CD14-positive monocyte (primary cell): ENCODE measurements at regions not wholly inside any gene's neighbourhood (a gene's known extent, or its start where the extent isn't known, plus 50 kb on each side); places are given as distances from the start of the nearest gene placed in this dataset.
A peak's percentile ranks its signal among the peaks of the same experiment; 100 is the strongest.

Experiments used
- DNase-seq, 3 donors: peaks; one replicate each; pipeline ENCODE4 v3.0.0-alpha.2; 2011 to 2022
- H2AFZ ChIP-seq: 2 replicates; pipeline ENCODE4 v1.6.0; 2012; ENCODE audit warnings: mild to moderate bottlenecking, low read depth, low read length, inconsistent platforms; ENCODE audit not compliant: insufficient read depth, poor library complexity, severe bottlenecking
- H3K27ac ChIP-seq, 2 donors: 1 replicate in 1 of 2; 2 replicates in 1 of 2; pipeline ENCODE4 v1.5.1; 2012 to 2013; ENCODE audit warnings: low read length in 2 of 2, control low read depth in 1 of 2, inconsistent platforms in 1 of 2, low read depth in 1 of 2, mild to moderate bottlenecking in 1 of 2
- H3K27me3 ChIP-seq, 2 donors: one replicate each; pipeline versions ENCODE4 v1.6.0 to v1.6.1; 2011 to 2013; ENCODE audit warnings: low read length in 2 of 2; ENCODE audit not compliant: control insufficient read depth in 2 of 2, insufficient read depth in 2 of 2
- H3K36me3 ChIP-seq, 2 donors: replicated peaks in 1 of 2; 1 replicate in 1 of 2; 2 replicates in 1 of 2; pipeline versions ENCODE4 v1.5.1 to v1.6.1; 2012 to 2013; ENCODE audit warnings: low read length in 2 of 2, control low read depth in 1 of 2, inconsistent platforms in 1 of 2, mild to moderate bottlenecking in 1 of 2; ENCODE audit not compliant: insufficient read depth in 2 of 2, control insufficient read depth in 1 of 2
- H3K4me1 ChIP-seq, 2 donors: 1 replicate in 1 of 2; 2 replicates in 1 of 2; pipeline versions ENCODE4 v1.5.1 to v1.6.1; 2012 to 2013; ENCODE audit warnings: low read length in 2 of 2, control low read depth in 1 of 2, inconsistent platforms in 1 of 2, mild to moderate bottlenecking in 1 of 2, moderate library complexity in 1 of 2; ENCODE audit not compliant: insufficient read depth in 2 of 2, control insufficient read depth in 1 of 2
- H3K4me2 ChIP-seq: replicated peaks from 2 replicates; pipeline ENCODE3; 2012; ENCODE audit warnings: low read length, moderate library complexity, mild to moderate bottlenecking; ENCODE audit not compliant: poor library complexity, severe bottlenecking; ENCODE audit errors: extremely low read depth
- H3K4me3 ChIP-seq, 3 experiments: fragments of 200-600 bp in 1 of 3; sonication (generic) in 1 of 3; replicated peaks in 1 of 3; 1 replicate in 2 of 3; 2 replicates in 1 of 3; pipeline ENCODE4 v1.5.1; 2011 to 2013; ENCODE audit warnings: low read length in 3 of 3, mild to moderate bottlenecking in 3 of 3, control low read depth in 2 of 3, low read depth in 2 of 3, inconsistent platforms in 1 of 3, moderate library complexity in 1 of 3
- H3K79me2 ChIP-seq: 2 replicates; pipeline ENCODE4 v1.6.0; 2012; ENCODE audit warnings: mild to moderate bottlenecking, control low read depth, inconsistent platforms, low read length, moderate library complexity; ENCODE audit not compliant: insufficient read depth
- H3K9ac ChIP-seq: 2 replicates; pipeline ENCODE4 v1.6.0; 2017; ENCODE audit warnings: low read length, mild to moderate bottlenecking; ENCODE audit not compliant: insufficient read depth, poor library complexity, severe bottlenecking
- H3K9me3 ChIP-seq, 2 donors: replicated peaks in 1 of 2; 1 replicate in 1 of 2; 2 replicates in 1 of 2; pipeline versions ENCODE4 v1.5.1 to v1.6.1; 2012 to 2013; ENCODE audit warnings: low read length in 2 of 2, control low read depth in 1 of 2; ENCODE audit not compliant: control insufficient read depth in 1 of 2, insufficient read depth in 1 of 2
- H4K20me1 ChIP-seq: 2 replicates; pipeline ENCODE4 v1.6.0; 2012; ENCODE audit warnings: mild to moderate bottlenecking, low read length, control low read depth, moderate library complexity; ENCODE audit not compliant: insufficient read depth
- H3K27ac Mint-ChIP-seq, 7 donors: one replicate each; pipeline ENCODE4 v1.8.0; 2020; ENCODE audit warnings: mild to moderate bottlenecking in 7 of 7, mixed read lengths in 7 of 7, moderate library complexity in 6 of 7, inconsistent platforms in 2 of 7
- H3K27me3 Mint-ChIP-seq, 3 donors: one replicate each; pipeline ENCODE4 v1.8.0; 2021 to 2022; ENCODE audit warnings: low read depth in 3 of 3, mild to moderate bottlenecking in 3 of 3, mixed read lengths in 3 of 3, moderate library complexity in 3 of 3, inconsistent platforms in 1 of 3
- H3K36me3 Mint-ChIP-seq, 2 donors: one replicate each; pipeline ENCODE4 v1.8.0; 2020; ENCODE audit warnings: mixed read lengths in 2 of 2, inconsistent platforms in 1 of 2, mild to moderate bottlenecking in 1 of 2
- H3K4me1 Mint-ChIP-seq: one replicate; pipeline ENCODE4 v1.8.0; 2020; ENCODE audit warnings: mild to moderate bottlenecking, mixed read lengths
- H3K4me3 Mint-ChIP-seq, 2 donors: one replicate each; pipeline ENCODE4 v1.8.0; 2020; ENCODE audit warnings: mild to moderate bottlenecking in 2 of 2, mixed read lengths in 2 of 2, moderate library complexity in 1 of 2
- H3K9me3 Mint-ChIP-seq, 7 donors: one replicate each; pipeline ENCODE4 v1.8.0; 2020 to 2022; ENCODE audit warnings: mixed read lengths in 7 of 7, mild to moderate bottlenecking in 6 of 7, moderate library complexity in 6 of 7, inconsistent platforms in 2 of 7
- WGBS: methylation state at CpG from one replicate; pipeline ENCODE4 v1.1.5; 2013; ENCODE audit warnings: missing lambda C conversion rate; ENCODE audit not compliant: insufficient coverage; 5-methylcytosine and 5-hydroxymethylcytosine counted together
- intact Hi-C, 2 donors: fragments of 100-400 bp; cut with micrococcal nuclease; formaldehyde crosslinking; loops; one replicate each; pipeline versions ENCODE4 v1.15.0 to v1.15.1; 2023
- TF ChIP-seq, protein P1 (sequence below): fragments of 200-600 bp; IDR thresholded peaks from one replicate; pipeline ENCODE4 v1.8.0; 2022; ENCODE audit warnings: antibody characterized with exemption, mild to moderate bottlenecking

GRCh38 chr15:69916169-69916785, 181.4 kb downstream of the TLE3 start:
- intact Hi-C loops = no loop called here

DNA sequence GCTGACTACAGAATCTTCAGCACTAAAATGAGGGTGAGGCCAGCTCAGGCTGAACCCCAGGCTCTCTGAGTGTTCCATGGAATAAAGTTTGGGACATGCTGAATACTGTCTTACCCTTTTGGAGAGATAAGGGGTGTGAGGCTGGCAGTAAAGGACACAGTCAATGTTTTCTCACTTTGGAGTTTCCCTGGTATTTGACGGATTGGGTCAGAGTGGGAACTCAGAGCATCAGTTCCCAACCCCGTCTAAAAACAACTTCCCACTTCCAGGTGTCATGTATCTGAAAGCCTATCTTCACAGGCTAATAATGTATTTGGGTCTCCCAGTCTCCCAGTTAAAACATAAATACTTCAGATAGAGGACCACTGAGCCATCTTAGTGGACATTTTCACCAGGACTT, 180.7 kb downstream of the TLE3 start:
- Mint-ChIP-seq H3K9me3 (no peaks in the 10 kb centered on the region), H3K27ac (no peak overlapping the region), H3K36me3 (no peaks in the 10 kb centered on the region), H3K4me1 (peaks cover 17% of the 10 kb centered on the region), H3K4me3 (no peak overlapping the region), H3K27me3 (peaks cover 1 to 10% (median 2%) of the 10 kb centered on the region in 3 donors)
- Histone ChIP-seq H3K9me3 (no peaks in the 10 kb centered on the region), H3K4me2 (no peak overlapping the region), H3K27ac (no peak overlapping the region), H3K27me3 (no peaks in the 10 kb centered on the region), H3K9ac (no peak overlapping the region), H3K36me3 (no peaks in the 10 kb centered on the region), H4K20me1 (no peaks in the 10 kb centered on the region), H3K79me2 (no peaks in the 10 kb centered on the region), H2AFZ (no peak overlapping the region), H3K4me1 (peaks cover 9 to 11% of the 10 kb centered on the region in 2 donors), H3K4me3 (no peak overlapping the region)
- WGBS = no CpG with 5 or more reads among the region's 2 CpGs
- intact Hi-C loops = no loop called here
- no peak for DNase-seq
- TF ChIP-seq, protein P1, sequence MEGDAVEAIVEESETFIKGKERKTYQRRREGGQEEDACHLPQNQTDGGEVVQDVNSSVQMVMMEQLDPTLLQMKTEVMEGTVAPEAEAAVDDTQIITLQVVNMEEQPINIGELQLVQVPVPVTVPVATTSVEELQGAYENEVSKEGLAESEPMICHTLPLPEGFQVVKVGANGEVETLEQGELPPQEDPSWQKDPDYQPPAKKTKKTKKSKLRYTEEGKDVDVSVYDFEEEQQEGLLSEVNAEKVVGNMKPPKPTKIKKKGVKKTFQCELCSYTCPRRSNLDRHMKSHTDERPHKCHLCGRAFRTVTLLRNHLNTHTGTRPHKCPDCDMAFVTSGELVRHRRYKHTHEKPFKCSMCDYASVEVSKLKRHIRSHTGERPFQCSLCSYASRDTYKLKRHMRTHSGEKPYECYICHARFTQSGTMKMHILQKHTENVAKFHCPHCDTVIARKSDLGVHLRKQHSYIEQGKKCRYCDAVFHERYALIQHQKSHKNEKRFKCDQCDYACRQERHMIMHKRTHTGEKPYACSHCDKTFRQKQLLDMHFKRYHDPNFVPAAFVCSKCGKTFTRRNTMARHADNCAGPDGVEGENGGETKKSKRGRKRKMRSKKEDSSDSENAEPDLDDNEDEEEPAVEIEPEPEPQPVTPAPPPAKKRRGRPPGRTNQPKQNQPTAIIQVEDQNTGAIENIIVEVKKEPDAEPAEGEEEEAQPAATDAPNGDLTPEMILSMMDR = no peak

More at GRCh38 chr15:69916169-69916785, 181.4 kb downstream of the TLE3 start:
- peaks cover 15% of the 10 kb centered on the region for H3K4me1 Mint-ChIP-seq
- H2AFZ ChIP-seq = no peak overlapping the region
- no peaks in the 10 kb centered on the region for H3K36me3 ChIP-seq
- H3K27ac ChIP-seq = no peak overlapping the region
- peak overlapping the region; percentile 1 for H3K9ac ChIP-seq
- H3K27ac Mint-ChIP-seq = no peak overlapping the region
- no peaks in the 10 kb centered on the region for H4K20me1 ChIP-seq
- no peaks in the 10 kb centered on the region for H3K9me3 ChIP-seq
- no peaks in the 10 kb centered on the region for H3K79me2 ChIP-seq
- H3K4me3 Mint-ChIP-seq = no peak overlapping the region
- H3K27me3 Mint-ChIP-seq = peaks cover 0 to 10% (median 1%) of the 10 kb centered on the region in 3 donors
- no peak overlapping the region for H3K4me3 ChIP-seq
- 49% methylated on average over 5 of the region's 6 CpGs for WGBS
- no peaks in the 10 kb centered on the region for H3K36me3 Mint-ChIP-seq
- H3K4me2 ChIP-seq = no peak overlapping the region
- H3K9me3 Mint-ChIP-seq = no peaks in the 10 kb centered on the region
- no peaks in the 10 kb centered on the region for H3K27me3 ChIP-seq
- peaks cover 9 to 11% of the 10 kb centered on the region in 2 donors for H3K4me1 ChIP-seq
- TF ChIP-seq, protein P1 = no peak
- DNase-seq = no peak
